NK-92 treated with Interleukin-12 subunit alpha and Interleukin-12 subunit beta, amount 100 ng/mL, for 24 hours (cell line): ENCODE measurements at regions not wholly inside any gene's neighbourhood (a gene's known extent, or its start where the extent isn't known, plus 50 kb on each side); places are given as distances from the start of the nearest gene placed in this dataset.
"Not testable (repeated sequence)": the region's sequence is repeated elsewhere in the genome, so short reads cannot be mapped to it uniquely, and the experiment has no call there.

ENCODE experiments used
- DNase-seq: peaks from one replicate; lab custom pipeline; 2025; lab: John Stamatoyannopoulos, UW

DNA sequence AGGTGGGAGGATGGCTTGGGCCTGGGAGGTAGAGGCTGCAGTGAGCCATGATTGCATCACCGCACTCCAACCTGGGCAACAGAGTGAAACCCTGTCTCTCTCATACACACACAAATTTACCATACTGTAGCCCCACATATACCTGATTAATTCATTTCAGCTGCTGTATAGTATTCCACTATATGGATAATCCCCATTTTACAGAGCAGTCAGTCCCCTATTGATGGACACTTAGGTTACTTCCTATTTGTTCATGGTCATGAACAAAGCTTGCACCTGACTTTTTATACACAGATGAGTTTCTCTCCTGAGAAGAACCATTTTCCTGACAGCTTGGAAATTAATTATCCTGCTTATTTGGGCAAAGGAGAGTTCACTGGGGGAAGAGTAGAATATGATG lies 59.2 kb downstream of the EMX2 start:
- no peak for DNase-seq

DNA sequence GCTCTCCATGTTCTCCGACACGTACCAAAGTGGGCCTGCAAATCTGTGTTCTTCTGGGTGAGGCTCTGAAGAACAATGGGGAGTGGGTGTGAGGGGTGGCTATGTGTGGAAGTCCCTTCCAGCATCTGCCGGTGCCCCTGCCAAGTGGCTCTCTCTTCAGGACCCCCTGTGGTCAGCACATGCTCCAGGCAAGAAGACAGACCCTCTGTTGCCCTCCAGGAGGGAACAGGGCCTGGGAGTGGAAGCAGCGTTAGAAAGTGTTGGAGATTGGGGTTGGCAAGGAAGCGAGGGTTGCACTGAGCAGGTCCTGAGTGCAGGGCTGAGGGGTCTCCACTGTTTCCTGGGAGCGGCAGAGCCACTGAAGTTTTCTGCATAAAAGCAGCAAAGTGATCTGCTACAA lies 60.5 kb downstream of the EMX2 start:
- no peak for DNase-seq

DNA sequence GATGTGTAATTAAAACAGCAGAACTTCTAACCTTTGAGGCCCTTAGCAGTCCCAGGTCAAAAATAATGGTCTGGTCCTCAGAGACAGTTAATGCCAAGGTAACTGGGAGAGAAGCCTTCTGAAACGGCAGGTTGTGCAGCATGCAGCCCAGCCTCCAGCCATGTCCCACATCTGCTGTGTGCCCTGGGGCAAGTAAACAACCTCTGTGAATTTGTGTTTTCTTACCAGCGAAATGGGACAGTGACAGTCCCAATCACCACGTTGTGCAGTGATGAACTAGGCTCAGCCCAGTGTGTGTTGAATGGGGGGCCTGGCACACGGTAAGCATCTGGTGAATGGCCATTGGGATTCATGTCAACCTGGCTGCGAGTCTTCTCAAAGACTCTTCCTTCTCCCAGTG lies 61.2 kb downstream of the EMX2 start:
- no peak for DNase-seq

DNA sequence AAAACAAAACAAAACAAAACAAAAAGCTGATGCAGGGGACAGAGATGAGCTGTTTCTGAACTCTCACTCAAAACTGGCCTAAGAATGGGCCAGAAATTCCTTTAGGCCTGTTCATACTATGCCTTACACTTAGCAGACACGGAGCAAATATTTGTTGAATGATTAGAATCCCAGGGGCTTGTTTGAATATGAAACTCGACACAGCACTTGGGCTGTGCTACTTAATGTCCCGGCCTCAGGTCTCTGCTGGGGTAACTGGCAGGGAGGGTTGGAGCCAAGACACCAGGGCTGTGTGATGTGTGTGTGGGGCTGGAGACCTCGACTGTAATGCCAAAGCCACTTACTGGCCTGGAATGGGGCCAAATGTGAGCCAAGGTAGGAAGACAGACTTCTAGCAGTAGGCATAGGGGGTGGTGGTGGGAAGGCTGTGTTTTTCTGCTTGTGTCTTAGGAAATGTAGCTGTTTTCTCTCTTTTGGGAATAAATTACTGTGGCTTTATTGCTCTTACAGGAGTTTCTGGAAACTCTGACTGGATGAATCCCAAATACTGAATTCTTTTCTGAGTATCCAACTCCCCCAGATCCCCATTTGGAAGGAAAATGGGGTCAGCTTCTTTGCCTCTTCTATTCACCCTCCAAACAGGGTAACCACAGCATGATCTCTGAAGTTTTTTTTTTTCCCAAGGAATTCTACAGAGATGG lies 66.7 kb downstream of the EMX2 start:
- DNase-seq = no peak

DNA sequence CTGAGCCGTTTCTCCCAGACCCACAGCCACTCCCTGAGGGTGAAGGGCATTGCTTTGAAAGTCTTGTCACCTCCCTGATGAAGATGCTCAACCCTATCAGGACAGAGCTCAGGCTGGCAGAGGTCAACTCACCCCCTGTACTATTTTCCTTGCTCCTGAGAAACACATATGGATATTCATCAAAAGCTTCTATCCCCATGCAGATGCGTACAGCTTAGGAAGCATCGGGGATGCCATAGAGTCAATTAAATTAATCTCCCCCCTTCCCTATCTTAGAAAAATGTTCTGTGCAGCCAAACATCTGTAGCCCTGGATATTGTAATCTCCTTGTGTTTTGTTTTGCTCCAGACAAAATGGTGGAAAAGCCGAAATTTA lies 67.2 kb downstream of the EMX2 start:
- DNase-seq = no peak

DNA sequence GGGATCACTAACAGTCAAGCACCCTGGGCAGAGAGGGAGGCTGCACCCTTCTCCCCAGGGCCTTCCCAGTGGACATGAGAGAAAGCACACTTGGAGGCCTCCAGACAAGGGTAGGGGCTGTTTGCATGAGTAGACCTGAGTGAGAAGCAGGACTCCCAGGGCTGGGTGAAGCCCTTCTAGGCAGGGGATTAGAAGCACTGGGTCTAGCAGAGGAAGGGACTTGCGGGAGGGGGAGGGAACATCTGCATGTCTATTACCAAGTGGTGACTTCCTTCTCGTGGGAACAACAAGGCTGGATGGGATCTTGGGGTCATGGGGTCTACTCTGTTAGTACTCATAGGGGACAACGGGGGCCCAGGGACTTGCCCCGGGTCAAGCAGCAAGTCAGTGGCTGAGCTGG lies 67.8 kb downstream of the EMX2 start:
- DNase-seq = no peak

DNA sequence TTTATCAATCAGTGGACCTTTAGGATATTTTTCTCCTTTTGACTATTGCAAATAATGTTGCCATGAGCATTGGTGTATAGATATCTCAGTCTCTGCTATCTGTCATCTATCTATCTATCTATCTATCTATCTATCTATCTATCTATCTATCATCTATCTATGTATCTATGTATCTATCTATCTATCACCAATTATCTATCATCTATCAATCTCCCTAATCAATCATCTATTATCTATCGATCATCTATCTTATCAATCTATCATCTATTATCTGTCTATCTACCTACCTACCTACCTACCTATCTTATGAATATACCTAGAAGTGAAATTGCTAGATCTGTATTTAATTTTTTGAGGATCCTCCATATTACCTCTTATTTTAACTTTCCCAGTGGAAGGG lies 69.6 kb downstream of the EMX2 start:
- DNase-seq = no peak

DNA sequence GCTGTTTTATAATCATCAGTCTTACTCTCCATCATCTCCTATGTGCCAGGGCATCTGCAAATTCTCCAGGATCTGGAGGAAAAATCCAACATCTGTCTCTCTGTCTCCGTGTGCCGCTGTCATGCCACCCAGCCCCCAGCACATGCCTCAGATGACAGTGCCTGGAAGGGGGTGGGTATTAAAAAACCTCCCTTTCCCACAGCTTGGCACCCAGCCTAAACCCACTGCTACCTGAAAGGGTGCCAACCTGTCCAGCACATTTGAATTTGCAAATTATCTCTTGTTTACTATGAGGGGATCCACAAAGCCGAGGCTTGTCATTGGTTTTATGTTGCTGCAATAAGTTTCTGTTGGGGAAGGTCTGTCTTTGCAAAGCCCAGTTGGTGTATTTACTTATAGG lies 73.1 kb downstream of the EMX2 start:
- DNase-seq = no peak

DNA sequence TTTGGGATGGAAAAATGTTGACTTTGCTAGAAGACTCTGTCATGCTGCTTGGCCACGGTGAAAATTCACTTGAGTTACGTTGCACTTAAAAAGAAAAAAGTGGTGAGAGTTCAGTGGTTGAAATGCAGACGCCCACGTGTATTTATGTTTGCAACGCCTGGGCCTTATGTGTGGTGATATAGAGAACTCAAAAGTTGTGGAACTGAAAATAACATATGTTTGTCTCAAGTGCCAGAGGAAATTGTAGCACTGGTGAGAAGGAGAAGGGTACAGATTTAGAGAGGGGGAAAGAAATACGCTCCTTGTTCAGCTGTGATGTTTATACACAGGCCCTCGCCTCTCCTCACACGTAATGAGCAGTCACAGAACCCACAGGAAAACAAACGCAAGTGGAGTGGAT lies 73.6 kb downstream of the EMX2 start:
- no peak for DNase-seq

DNA sequence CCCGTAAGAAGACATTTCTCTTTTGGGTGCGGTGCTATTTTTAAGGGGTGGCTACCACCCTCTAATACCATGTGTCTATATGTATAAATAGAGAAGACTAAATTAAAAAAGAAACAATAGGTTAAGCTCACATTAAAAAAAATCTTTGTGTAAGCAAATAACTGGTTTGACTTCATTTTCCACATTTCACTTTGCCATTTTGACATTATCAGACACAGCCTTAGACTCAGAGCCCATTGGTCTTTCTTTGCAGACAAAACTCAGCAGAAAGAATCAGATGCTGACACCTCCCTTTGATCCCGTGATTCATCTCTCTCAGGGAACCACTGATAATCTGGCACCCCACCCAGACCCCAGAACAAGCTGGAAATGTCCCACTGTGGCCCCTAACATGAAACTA lies 74.5 kb downstream of the EMX2 start:
- DNase-seq = no peak

DNA sequence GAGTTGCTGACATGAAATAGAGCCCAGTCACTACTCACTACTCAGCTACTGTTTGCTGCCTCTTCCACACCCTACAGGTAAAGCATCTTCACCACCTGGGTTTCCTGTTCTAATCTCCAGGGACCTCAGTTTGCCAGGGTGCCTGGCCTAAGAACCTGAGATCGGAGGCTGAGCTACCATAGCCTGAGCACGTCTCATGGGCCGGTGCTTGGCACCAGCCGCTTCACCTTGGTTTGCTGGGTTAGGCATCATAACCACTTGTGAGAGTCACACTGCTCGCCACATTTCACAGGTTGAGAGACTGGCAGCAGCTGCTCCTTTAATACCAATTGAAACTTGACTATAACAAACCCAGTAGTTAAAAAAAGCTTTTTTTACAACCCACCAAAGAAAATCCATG lies 75.1 kb downstream of the EMX2 start:
- peak; percentile 11 for DNase-seq

DNA sequence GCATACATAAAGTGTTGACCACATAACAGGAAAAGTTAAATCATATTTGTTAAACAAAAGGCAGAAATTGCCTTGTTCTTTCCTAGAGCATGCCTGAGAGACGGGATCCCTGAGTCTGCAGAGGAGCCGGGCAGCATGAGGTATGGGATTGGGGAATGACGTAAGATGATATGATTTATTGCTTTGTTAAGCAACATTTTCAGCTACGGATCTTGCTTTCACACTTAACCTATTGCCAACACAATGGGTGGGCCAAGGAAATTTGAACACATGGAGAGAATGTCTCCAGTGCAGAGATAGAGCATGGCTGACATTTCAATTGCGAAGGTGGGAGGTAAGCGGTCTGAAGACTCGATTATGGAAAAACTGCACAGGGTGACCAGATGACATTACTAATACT lies 76.7 kb downstream of the EMX2 start:
- DNase-seq = no peak

DNA sequence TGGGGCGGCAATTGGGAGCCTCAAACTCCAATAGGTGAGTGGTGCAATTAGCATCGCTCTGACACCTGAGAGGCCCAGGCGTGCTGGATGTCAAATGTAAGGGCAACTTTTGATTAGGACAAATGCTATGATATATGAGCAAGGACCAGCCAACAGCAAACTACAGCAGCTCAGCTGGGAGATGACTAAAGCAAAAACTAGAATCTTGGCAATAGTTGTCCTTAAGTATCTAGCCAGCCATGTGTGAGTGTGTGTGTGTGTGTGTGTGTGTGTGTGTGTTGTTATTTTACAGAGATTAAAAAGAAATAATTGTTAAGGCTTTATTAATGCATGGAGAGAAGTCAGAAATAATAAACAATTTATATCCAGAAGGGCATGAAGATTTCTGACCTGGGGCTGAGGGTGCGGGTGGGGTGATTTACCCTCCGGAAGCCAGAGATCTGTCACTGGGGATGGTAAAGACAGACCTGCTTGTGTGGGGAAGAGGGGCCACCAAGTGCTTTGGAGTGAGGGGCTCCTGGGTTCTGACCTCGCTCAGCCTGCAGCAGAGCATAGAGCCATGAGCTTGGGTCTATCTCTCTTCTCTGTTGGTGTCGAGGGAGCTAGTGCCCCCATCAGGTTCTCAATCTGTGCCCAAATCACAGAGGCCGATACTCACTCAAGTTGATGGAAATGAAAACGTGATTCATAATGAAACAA lies 77.3 kb downstream of the EMX2 start:
- DNase-seq = no peak

DNA sequence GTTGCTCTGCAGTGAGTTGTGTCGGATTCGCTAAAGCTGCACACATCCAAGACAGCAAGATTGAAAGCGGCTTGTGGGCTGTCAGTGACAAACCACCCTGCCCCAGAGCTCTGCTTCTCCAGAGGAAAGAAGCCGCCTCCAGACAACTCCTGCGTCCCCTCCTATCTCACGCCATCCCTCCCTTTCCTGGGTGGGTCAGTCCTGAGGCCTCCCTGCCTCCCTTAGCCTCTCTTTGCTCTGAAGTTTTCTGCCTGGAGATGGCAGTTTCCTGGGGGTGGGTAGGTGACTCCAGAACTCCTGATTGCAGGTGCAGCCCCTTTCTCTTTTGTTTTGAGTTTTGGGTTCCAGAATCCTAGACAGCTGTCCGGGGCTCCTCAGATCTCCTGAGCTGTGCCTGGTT lies 78.7 kb downstream of the EMX2 start:
- no peak for DNase-seq

DNA sequence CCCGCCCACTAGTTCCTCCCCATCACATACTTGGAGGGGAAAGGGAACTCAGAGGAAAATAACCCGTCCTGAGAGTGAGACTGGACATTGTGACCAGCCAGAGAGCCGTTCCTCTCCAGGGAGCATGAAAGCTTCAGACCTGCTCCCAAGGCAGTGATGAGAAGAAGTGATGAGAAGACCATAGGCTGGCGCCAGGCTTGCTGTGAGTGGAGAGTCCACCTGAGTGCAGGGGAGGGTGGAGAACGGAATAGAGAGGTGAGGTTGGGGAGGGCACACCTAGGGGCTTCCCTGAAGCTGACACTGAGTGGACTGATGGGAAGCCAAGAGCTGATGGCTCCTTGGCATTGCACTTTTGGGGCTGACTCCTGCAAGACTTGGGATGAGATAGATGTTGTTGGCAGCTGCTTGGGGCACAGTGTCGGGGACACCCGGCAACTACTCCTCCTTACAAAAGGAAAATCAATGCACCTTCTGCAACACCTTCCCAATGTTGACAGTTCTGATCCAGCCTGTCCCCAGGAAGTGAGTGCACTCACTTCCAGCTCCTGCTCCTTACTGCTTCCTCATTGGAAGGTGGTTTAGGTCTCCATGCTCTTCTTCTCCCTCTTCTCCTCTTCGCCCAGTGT lies 79.4 kb downstream of the EMX2 start:
- no peak for DNase-seq

DNA sequence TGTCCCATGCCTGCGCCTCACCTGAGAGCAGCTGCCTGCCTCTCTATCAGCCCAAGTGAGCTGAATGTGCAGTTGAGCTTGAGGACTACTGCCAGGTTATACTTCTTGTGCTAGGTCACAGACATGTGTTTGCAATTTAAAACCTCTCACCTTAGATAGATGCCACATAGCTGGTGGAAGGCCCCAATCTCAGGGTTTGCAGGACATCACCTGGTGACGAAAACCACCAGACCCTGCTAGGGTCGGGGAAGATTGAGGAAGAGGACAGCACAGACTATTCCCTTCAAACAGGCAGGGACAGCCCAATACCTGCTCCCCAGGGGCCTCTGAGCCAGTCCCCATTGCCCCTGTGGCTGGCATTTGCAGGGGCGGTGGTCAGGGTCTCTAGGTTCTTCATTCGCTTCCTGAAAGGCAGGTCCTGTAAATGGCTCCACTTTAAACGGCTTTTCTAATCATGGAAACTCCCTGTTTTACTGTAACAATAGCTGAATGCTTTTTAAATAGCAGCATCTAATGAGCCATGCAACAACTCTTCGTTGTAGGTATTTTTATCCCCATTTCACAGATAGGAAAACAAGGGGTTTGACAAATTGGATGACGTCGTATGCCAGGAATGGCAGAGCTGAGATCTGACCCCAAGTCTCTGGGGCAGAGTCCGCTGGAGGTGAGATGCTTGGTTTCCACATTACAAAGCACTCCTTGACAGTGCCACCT lies 80.1 kb downstream of the EMX2 start:
- no peak for DNase-seq

DNA sequence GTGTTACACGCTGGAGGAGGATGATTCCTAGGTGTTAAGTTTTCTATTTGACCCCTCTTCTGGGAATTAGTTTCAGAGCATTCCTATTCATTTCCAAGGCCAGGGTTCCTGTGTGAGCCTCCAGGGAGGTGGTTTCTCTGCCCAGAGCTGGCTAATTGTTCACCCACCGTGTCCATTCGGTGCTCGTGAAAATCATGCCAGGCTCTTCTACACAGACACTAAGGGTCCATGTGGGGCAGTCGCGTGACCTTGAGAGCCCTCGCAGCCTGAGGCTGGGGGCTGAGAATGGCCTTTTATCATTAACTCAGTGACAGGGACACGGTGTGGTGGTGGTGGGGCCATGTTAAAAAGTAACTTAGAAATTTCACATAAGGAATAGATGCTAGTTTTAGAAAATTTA lies 83.7 kb downstream of the EMX2 start:
- no peak for DNase-seq

DNA sequence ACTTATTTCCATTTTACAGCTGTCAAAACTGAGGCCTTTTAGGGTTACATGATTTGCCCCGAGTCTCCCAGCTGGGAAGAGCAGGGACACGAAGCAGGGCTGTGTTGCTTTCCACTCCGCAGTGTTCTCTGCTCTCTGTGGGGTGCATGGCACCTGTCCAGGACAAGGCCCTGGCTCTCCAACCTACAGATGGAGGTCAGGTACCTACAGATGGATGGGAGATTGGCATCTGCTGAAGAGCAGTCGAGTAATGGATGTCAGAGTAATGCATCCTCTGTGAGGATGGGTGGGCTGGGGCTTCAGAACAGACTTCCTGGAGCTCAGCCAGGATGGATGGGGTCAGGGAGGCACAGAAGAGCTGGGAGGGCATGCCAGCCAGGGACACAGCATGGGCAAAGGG lies 85.0 kb downstream of the EMX2 start:
- no peak for DNase-seq

DNA sequence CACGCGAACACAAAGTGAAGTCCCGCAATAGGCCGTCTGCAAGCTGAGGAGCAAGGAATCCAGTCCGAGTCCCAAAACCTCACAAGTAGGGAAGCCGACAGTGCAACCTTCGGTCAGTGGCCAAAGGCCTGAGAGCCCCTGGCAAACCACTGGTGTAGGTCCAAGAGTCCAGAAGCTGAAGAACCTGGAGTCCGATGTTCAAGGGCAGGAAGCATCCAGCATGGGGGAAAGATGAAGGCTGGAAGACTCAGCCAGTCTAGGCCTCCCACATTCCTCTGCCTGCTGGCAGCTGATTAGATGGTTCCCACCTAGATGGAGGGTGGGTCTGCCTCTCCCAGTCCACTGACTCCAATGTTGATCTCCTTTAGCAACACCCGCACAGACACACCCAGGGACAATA lies 87.2 kb downstream of the EMX2 start:
- DNase-seq = not testable (repeated sequence)

DNA sequence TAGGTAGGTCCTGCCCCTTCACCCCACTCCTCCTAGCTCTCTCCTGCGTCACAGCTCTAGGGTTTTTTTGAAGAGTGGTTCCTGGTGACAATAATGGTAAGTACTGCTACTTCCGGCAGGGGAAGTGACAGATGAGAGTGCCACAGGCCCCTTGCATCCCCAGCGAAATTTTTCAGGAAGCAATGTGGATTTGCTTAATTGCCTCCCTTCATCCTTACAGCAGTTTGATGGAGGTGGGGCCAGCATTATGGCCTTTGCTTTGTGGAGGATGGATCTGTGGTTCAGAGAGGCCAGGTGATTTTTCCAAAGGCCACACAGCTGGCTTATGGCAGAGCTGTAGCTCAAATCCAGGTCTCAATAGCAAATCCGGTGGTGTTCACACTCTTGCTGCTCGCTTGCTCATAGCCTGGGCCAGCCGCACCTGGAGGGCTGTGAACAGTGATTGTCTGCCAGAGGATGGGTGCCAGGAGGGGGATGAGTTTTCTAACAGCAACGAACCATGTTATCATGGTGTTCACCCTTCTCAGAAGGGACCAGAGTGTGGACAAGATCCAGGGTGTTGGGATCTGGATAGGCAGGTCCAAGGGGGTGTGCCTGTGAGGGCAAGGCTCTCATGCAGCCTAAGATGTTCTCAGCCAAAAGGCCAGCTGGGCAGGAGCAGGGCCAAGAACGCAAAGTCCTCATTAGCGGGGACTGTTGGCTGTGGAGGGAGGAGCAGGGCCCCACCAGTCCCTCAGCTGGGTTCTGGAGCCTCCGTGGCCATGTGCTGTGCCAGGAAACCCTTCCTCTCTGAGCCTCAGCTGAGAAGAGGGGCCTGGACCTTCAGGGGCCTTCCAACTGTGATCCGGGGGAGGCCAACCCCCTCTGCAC lies 89.0 kb downstream of the EMX2 start:
- DNase-seq = no peak

DNA sequence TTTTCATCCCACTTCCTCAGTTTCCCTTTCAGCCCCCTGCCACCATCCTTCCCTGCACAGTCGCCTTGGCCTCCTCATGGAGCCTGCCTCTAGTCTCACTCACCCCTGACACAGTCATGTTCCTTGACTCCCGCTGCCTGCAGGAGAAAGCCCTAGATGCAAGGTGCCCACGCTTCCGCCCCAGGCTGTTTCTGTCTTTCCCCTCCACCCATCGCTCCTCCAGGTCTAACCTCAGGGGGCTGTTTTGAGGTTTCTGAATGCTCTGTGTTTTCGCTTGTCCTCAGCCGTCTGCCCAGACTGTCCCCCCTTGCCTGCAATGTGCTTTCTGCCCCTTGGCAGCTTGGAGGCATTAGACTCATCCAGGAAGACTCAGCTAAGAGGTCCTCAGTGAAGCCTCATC lies 89.9 kb downstream of the EMX2 start:
- DNase-seq = no peak

DNA sequence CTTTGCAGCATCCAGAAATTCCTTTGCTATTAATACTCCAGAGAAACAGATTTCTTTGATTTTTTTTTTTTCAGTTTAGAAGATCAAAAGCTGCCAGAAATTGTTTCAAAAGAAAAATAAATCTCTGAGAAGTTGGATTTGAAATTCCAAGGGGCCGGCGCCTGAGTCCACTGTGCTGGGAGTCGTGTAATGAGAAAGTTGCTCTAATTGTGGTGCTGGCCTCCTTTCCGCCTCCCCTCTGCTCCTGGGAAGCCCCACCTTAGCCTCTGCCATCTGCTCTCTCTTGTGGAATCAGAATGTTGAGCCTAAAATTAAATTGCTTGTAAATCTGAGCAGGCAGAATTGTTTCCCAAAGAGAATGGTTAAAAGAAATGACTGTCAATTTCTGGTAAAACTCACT lies 93.3 kb downstream of the EMX2 start:
- no peak for DNase-seq
